WERI-Rb-1 (cell line): ENCODE measurements at regions not wholly inside any gene's neighbourhood (a gene's known extent, or its start where the extent isn't known, plus 50 kb on each side); places are given as distances from the start of the nearest gene placed in this dataset.
"Not testable (repeated sequence)": the region's sequence is repeated elsewhere in the genome, so short reads cannot be mapped to it uniquely, and the experiment has no call there.

Experiments used
- DNase-seq: peaks from one replicate; pipeline ENCODE4 v3.0.0-alpha.2; 2020
- H3K27ac ChIP-seq: fragments of 250-450 bp; sonication (Bioruptor Pico); 2 replicates; pipeline ENCODE4 v1.5.1; 2020; ENCODE audit warnings: mild to moderate bottlenecking, moderate library complexity
- H3K27me3 ChIP-seq: fragments of 250-450 bp; sonication (Bioruptor Pico); 2 replicates; pipeline ENCODE4 v1.5.1; 2021; ENCODE audit warnings: mild to moderate bottlenecking, low read depth, moderate library complexity; ENCODE audit not compliant: insufficient read depth, severe bottlenecking
- H3K36me3 ChIP-seq: fragments of 250-450 bp; sonication (Bioruptor Pico); 2 replicates; pipeline ENCODE4 v1.5.1; 2020; ENCODE audit warnings: mild to moderate bottlenecking, moderate library complexity
- H3K4me3 ChIP-seq: 2 replicates; pipeline ENCODE4 v1.5.1; 2011; ENCODE audit warnings: low read depth, mild to moderate bottlenecking, control low read depth, low read length
- H3K9me3 ChIP-seq: fragments of 250-450 bp; sonication (Bioruptor Pico); 2 replicates; pipeline ENCODE4 v1.5.1; 2021; ENCODE audit warnings: mild to moderate bottlenecking, moderate library complexity; ENCODE audit not compliant: severe bottlenecking
- TF ChIP-seq, protein P1 (sequence below): IDR thresholded peaks from 2 replicates; pipeline ENCODE4 v1.5.1; 2011; ENCODE audit warnings: low read depth, mild to moderate bottlenecking, control low read depth, inconsistent platforms, low read length

DNA sequence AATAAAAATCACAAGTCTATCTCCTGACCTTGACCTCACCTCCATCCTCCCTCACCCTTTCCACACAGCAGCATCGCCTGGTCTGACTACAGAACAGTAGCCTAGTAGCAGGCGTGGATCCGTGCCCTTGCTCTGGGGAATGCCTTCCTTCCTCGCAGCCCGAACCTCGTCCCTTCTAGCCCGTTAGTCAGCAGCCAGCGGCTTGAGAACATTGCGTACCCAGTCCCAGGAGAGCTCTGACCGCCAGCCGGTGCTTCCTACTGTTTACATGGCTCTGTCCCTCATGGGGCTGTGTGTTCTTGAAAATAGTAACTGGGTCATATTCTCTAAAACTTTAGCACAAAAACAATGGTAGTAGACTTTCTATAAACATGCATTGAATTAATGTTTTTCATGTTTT lies 682.7 kb upstream of the IGFBP3 start:
- no peak for DNase-seq
- Histone ChIP-seq H3K36me3 (no peaks in the 10 kb centered on the region), H3K4me3 (no peak overlapping the region), H3K9me3 (no peaks in the 10 kb centered on the region), H3K27me3 (no peaks in the 10 kb centered on the region), H3K27ac (no peak overlapping the region)
- TF ChIP-seq, protein P1, sequence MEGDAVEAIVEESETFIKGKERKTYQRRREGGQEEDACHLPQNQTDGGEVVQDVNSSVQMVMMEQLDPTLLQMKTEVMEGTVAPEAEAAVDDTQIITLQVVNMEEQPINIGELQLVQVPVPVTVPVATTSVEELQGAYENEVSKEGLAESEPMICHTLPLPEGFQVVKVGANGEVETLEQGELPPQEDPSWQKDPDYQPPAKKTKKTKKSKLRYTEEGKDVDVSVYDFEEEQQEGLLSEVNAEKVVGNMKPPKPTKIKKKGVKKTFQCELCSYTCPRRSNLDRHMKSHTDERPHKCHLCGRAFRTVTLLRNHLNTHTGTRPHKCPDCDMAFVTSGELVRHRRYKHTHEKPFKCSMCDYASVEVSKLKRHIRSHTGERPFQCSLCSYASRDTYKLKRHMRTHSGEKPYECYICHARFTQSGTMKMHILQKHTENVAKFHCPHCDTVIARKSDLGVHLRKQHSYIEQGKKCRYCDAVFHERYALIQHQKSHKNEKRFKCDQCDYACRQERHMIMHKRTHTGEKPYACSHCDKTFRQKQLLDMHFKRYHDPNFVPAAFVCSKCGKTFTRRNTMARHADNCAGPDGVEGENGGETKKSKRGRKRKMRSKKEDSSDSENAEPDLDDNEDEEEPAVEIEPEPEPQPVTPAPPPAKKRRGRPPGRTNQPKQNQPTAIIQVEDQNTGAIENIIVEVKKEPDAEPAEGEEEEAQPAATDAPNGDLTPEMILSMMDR = no peak

DNA sequence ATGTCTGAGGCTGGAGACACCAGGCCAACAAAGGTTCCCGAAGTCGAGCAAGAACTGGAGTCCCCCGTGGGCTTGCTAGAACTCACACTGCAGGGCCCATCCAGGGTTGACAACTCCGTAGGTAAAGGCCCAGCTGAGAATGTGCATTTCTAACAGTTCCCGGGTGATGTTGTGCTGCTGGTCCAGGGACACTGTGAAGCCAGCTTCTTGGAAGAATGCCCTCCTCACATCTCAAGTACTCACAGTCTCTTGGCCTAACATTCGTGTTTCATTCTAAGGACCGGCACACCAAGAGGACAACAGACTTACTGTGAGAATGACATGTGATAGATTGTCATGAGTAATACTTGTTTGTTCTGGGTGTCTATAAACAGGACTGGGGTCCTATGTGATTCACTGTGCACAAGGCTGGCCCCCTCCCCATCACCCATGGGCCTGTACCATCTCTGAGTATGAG lies 682.3 kb upstream of the IGFBP3 start:
- TF ChIP-seq, protein P1 = no peak
- Histone ChIP-seq H3K27me3 (no peaks in the 10 kb centered on the region), H3K27ac (no peak overlapping the region), H3K36me3 (no peaks in the 10 kb centered on the region), H3K9me3 (no peaks in the 10 kb centered on the region), H3K4me3 (no peak overlapping the region)
- no peak for DNase-seq

DNA sequence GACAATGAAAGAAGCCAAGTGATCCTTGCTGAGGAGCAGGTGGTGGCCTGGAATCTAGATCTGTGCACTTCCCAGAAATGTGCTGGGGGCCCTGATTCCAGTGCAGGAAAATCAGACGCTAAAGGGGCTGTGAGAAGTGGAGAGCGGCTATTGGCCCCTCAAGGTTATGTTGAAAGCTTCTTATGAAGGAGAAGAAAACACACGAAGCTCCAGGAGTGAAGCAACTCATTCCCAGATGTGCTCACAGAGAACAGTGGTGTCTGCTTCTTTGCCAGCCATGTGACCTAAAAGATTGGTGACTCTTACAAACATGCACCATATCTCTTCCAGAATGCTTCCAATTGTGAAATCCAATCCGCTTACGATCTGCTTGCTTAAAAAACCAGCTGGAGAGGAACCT lies 679.3 kb upstream of the IGFBP3 start:
- no peak for DNase-seq
- Histone ChIP-seq H3K36me3 (no peaks in the 10 kb centered on the region), H3K9me3 (no peaks in the 10 kb centered on the region), H3K4me3 (no peak overlapping the region), H3K27ac (no peak overlapping the region), H3K27me3 (no peaks in the 10 kb centered on the region)
- TF ChIP-seq, protein P1 = no peak

DNA sequence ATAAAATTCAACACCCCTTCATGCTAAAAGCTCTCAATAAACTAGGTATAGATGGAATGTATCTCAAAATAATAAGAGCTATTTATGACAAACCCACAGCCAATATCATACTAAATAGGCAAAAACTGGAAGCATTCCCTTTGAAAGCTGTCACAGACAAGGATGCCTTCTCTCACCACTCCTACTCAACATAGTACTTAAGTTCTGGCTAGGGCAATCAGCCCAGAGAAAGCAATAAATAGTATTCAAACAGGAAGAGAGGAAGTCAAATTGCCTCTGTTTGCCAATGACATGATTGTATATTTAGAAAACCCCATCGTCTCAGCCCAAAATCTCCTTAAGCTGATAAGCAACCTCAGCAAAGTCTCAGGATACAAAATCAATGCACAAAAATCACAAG lies 673.8 kb upstream of the IGFBP3 start:
- H3K36me3 ChIP-seq, H3K27me3 ChIP-seq, H3K4me3 ChIP-seq, DNase-seq, H3K27ac ChIP-seq, H3K9me3 ChIP-seq: not testable (repeated sequence)

DNA sequence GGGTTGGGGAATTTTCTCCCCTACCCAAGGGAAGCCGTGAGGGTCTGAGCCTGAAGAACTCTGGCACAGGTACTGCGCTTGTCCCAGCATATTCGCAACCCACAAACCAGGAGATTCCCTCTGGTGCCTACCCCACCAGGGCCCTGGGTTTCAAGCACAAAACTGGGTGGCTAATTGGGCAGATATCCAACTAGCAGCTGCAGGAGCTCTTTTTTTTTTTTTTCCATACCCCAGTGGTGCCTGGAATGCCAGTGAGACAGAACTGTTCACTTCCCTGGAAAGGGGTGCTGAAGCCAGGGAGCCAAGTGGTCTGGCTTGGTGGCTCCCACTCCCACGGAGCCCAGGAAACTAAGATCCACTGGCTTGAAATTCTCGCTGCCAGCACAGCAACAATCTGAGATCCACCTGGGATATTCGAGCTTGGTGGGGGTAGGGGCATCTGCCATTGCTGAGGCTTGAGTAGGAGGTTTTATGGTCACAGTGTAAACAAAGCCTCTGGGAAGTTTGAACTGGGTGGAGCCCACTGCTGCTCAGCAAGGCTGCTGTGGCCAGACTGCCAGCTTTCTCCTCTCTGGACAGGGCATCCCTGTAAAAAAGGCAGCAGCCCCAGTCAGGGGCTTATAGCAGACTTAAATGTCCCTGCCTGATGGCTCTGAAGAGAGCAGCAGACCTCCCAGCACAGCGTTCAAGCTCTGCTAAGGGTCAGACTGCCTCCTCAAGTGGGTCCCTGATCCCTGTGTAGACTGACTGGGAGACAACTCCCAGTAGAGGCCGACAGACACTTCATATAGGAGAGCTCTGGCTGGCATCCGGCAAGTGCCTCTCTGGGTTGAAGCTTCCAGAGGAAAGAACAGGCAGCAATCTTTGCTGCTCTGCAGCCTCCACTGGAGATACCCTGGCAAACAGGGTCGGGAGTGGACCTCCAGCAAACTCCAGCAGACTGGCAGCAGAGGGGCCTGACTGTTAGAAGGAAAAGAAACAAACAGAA lies 670.1 kb upstream of the IGFBP3 start:
- H3K27me3 ChIP-seq, H3K9me3 ChIP-seq, H3K36me3 ChIP-seq, H3K27ac ChIP-seq, DNase-seq, H3K4me3 ChIP-seq: not testable (repeated sequence)

DNA sequence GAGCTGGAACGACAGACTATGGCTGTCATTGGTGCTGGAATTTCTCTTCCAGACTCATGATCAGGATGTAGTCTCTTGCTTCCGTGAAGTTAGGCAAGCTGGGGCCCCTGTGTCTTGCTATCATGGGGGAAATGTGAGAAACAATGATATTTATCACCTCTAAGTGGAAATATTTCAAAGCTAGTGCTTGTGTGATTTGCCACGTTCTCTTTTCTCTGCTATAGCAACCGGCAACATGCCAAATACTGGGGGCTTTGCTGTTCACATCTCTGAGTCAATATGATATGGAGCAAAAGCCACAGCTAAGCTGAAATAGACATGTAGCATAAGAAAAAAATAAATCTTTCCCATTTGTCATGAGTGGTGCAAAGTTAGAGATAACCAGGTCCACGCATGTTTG lies 668.2 kb upstream of the IGFBP3 start:
- Histone ChIP-seq H3K27me3 (no peaks in the 10 kb centered on the region), H3K27ac (no peak overlapping the region), H3K4me3 (no peak overlapping the region), H3K36me3 (no peaks in the 10 kb centered on the region), H3K9me3 (no peaks in the 10 kb centered on the region)
- TF ChIP-seq, protein P1 = no peak
- DNase-seq = no peak
